Heart left ventricle (tissue), 16 donors: ENCODE measurements at regions not wholly inside any gene's neighbourhood (a gene's known extent, or its start where the extent isn't known, plus 50 kb on each side); places are given as distances from the start of the nearest gene placed in this dataset.

Experiments used
- ATAC-seq, 4 donors: fragments of 200-7000 bp; cut with Tn5 transposase; one replicate each; pipeline ENCODE4 v1.9.1; 2020 to 2022; ENCODE audit warnings: moderate library complexity in 4 of 4, mild to moderate bottlenecking in 3 of 4, moderate number of reproducible peaks in 1 of 4
- DNase-seq, 5 donors: peaks; one replicate each; pipeline ENCODE4 v3.0.0-alpha.2; 2020
- H3K27ac ChIP-seq, 12 donors: fragments of 200-600 bp; sonication (generic) in 4 of 12; one replicate each; pipeline versions ENCODE4 v1.5.0 to v1.8.0; 2016 to 2022; ENCODE audit warnings: mild to moderate bottlenecking in 2 of 12
- H3K27me3 ChIP-seq, 9 donors: fragments of 200-600 bp; sonication (generic) in 2 of 9; one replicate each; pipeline versions ENCODE4 v1.5.1 to v1.8.0; 2016 to 2022; ENCODE audit warnings: mild to moderate bottlenecking in 3 of 9
- H3K36me3 ChIP-seq, 9 donors: fragments of 200-600 bp; sonication (generic) in 2 of 9; one replicate each; pipeline versions ENCODE4 v1.5.0 to v1.8.0; 2018 to 2022; ENCODE audit warnings: mild to moderate bottlenecking in 2 of 9
- H3K4me1 ChIP-seq, 12 donors: fragments of 200-600 bp; sonication (generic) in 4 of 12; one replicate each; pipeline versions ENCODE4 v1.5.0 to v1.8.0; 2016 to 2022; ENCODE audit warnings: mild to moderate bottlenecking in 3 of 12
- H3K4me3 ChIP-seq, 12 donors: fragments of 200-600 bp; sonication (generic) in 4 of 12; one replicate each; pipeline versions ENCODE4 v1.5.0 to v1.8.0; 2017 to 2022; ENCODE audit warnings: mild to moderate bottlenecking in 9 of 12, moderate library complexity in 4 of 12
- H3K9me3 ChIP-seq, 12 donors: fragments of 200-600 bp; sonication (generic) in 4 of 12; one replicate each; pipeline versions ENCODE4 v1.5.0 to v1.8.0; 2016 to 2022; ENCODE audit warnings: mild to moderate bottlenecking in 1 of 12
- POLR2A ChIP-seq, 2 donors: fragments of 450-650 bp; IDR thresholded peaks; one replicate each; pipeline ENCODE4 v1.6.1; 2017; ENCODE audit warnings: antibody characterized with exemption in 2 of 2, mild to moderate bottlenecking in 2 of 2, moderate library complexity in 2 of 2
- WGBS, 4 donors: extraction: QIAGEN DNeasy Blood & Tissue Kit in 2 of 4; methylation state at CpG; one replicate each; pipeline versions ENCODE4 v1.1.5 to v1.1.7; 2013 to 2018; 5-methylcytosine and 5-hydroxymethylcytosine counted together
- intact Hi-C, 10 donors: fragments of 100-400 bp; cut with DNase I; formaldehyde crosslinking; loops; one replicate each; pipeline versions ENCODE4 v1.11.1 to v1.14.2; 2022
- TF ChIP-seq, protein P1 (sequence below), 12 donors: fragments of 200-600 bp; sonication (generic) in 4 of 12; IDR thresholded peaks; one replicate each; pipeline versions ENCODE4 v1.5.0 to v1.8.0; 2018 to 2022; ENCODE audit warnings: antibody characterized with exemption in 12 of 12, mild to moderate bottlenecking in 5 of 12
- donor health status: ischemic (EF 13 %, LVEDD 7.1; RV severe dilation, severe dysfunction).
- donor health status: healthy with polysubstance abuse.
- donor health status: DM: no; HTN: yes; CAD: no.
- donor health status: DM: no; HTN: no; CAD: no.
- donor health status: ischemic (EF 25% LVEDD 6.9; RV normal size, moderate dysfunction).
- donor health status: ischemic (EF 25% LVEDD 5.7; RV mildly dilated, moderate dysfunction).
- donor health status: healthy.
- donor health status: DM: yes; HTN: yes; CAD: no.
- donor health status: ischemic (EF 35%, LVEDD 5.7; RV mildly dilated, moderate dysfunction).
- donor health status: nonischemic (EF 11% LVEDD 7.7; RV severe dilation, severe dysfunction).
- donor health status: DM: yes; HTN: yes; CAD: no.
- donor health status: PGD.
- donor health status: ischemic (EF 29% LVEDD 5.4; RV normal size, mild dysfunction).
- donor health status: nonischemic (EF 23%, LVEDD 6.1; RV moderate dilation, normal function).

DNA sequence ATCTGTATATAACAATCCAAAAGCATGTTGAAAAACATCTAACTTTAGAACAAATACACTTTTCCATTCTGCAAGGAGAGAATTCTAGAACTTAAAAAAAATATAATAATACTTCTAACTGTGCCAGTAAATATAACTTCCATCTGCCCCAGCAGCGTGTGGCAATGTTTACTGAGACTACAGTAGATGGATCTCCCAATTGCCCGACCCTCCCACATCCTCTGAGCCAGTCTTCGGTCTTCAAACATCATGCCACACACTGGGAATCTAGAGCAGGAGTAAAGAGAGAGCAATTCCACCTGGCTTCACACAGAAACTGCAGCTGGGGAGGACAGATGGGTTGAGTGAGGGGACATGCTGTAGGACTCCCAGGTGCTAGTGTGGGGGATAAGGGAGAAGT is 121.3 kb upstream of the NHSL1 start:
- H3K27me3 ChIP-seq, result no peaks in the 10 kb centered on the region
- H3K4me3 ChIP-seq, result no peak overlapping the region
- 69 to 93% (median 81%) methylated on average over 3 of the region's 3 CpGs for WGBS, 4 donors
- intact Hi-C loops, result no loop called here
- no peak for ATAC-seq
- no peaks in the 10 kb centered on the region for H3K36me3 ChIP-seq
- TF ChIP-seq POLR2A (IDR thresholded peaks at IDR 0.05), result no peak
- TF ChIP-seq, protein P1, sequence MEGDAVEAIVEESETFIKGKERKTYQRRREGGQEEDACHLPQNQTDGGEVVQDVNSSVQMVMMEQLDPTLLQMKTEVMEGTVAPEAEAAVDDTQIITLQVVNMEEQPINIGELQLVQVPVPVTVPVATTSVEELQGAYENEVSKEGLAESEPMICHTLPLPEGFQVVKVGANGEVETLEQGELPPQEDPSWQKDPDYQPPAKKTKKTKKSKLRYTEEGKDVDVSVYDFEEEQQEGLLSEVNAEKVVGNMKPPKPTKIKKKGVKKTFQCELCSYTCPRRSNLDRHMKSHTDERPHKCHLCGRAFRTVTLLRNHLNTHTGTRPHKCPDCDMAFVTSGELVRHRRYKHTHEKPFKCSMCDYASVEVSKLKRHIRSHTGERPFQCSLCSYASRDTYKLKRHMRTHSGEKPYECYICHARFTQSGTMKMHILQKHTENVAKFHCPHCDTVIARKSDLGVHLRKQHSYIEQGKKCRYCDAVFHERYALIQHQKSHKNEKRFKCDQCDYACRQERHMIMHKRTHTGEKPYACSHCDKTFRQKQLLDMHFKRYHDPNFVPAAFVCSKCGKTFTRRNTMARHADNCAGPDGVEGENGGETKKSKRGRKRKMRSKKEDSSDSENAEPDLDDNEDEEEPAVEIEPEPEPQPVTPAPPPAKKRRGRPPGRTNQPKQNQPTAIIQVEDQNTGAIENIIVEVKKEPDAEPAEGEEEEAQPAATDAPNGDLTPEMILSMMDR (IDR thresholded peaks at IDR 0.05), result no peak
- H3K9me3 ChIP-seq, result no peaks in the 10 kb centered on the region
- H3K27ac ChIP-seq, result no peak overlapping the region
- DNase-seq, result no peak
- no peaks in the 10 kb centered on the region for H3K4me1 ChIP-seq

DNA sequence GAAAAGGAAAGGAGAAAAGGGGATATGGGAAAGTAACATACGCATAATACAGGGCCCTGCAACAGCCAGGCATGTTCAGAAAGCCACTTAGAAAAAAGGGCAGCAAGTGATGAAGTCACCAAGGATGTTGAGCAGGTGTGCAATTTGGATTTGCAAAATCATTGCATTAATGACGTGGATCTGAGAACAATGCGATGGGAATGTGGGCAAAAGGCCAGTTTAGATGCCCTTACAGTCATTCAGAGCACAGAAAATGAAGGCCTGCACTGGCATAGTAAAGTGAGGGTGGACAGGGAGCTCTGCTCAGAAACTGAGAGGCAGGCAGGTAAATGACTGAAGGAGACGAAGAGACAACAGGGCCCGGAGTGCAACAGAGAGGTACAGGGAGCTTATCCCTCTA is 123.7 kb upstream of the NHSL1 start:
- H3K27me3 ChIP-seq, result no peaks in the 10 kb centered on the region
- H3K4me3 ChIP-seq, result no peak overlapping the region
- intact Hi-C loops, result no loop called here
- 71 to 79% (median 75%) methylated on average over 5 of the region's 5 CpGs for WGBS, 4 donors
- H3K9me3 ChIP-seq, result no peaks in the 10 kb centered on the region
- no peaks in the 10 kb centered on the region for H3K36me3 ChIP-seq
- no peaks in the 10 kb centered on the region for H3K4me1 ChIP-seq
- ATAC-seq (no peak), DNase-seq (no peak)
- TF ChIP-seq POLR2A (IDR thresholded peaks at IDR 0.05), result no peak
- TF ChIP-seq, protein P1 (IDR thresholded peaks at IDR 0.05), result no peak
- H3K27ac ChIP-seq, result no peak overlapping the region

GRCh38 chr6:138631566-138631965 is 132.3 kb upstream of the NHSL1 start:
- DNase-seq (no peak), ATAC-seq (no peak)
- H3K27me3 ChIP-seq, result no peaks in the 10 kb centered on the region
- no peak for TF ChIP-seq POLR2A (IDR thresholded peaks at IDR 0.05)
- no peak overlapping the region for H3K27ac ChIP-seq
- no peak overlapping the region for H3K4me3 ChIP-seq
- WGBS, 4 donors, result 94 to 100% (median 95%) methylated on average over 2 to 3 of the region's 3 CpGs
- intact Hi-C loops, result no loop called here
- H3K4me1 ChIP-seq, result no peaks in the 10 kb centered on the region
- peaks cover 0 to 13% (median 0%) of the 10 kb centered on the region in 12 donors for H3K9me3 ChIP-seq
- no peaks in the 10 kb centered on the region for H3K36me3 ChIP-seq

DNA sequence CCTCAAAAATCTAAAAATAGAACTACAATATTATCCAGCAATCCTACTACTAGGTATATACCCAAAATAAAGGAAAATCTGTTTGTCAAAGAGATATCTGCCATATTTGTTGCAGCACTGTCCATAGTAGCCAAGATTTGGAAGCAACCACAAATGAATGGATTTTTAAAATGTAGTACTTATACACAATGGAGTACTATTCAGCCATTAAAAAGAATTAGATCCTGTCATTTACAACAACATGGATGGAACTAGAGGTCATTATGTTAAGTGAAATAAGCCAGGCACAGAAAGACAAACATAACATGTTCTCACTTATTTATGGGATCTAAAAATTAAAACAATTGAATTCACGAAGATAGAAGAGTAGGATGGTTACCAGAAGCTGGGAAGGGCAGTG is 135.7 kb upstream of the CCDC28A start:
- peaks cover 0 to 11% (median 0%) of the 10 kb centered on the region in 12 donors for H3K9me3 ChIP-seq
- H3K27me3 ChIP-seq, result no peaks in the 10 kb centered on the region
- no peak for ATAC-seq
- H3K36me3 ChIP-seq, result no peaks in the 10 kb centered on the region
- TF ChIP-seq, protein P1 (IDR thresholded peaks at IDR 0.05), result no peak
- no peak for TF ChIP-seq POLR2A (IDR thresholded peaks at IDR 0.05)
- intact Hi-C loops, result no loop called here
- no peak overlapping the region for H3K4me3 ChIP-seq
- no peak overlapping the region for H3K27ac ChIP-seq
- DNase-seq, result no peak
- 95 to 98% (median 97%) methylated on average over 1 of the region's 1 CpG for WGBS, 4 donors
- H3K4me1 ChIP-seq, result no peaks in the 10 kb centered on the region

- DNase-seq (no peak), ATAC-seq (no peak)
- no peaks in the 10 kb centered on the region for H3K27me3 ChIP-seq
- 65 to 71% (median 68%) methylated on average over 3 of the region's 3 CpGs for WGBS, 4 donors
- no peak overlapping the region for H3K4me3 ChIP-seq
- peaks cover 0 to 9% (median 0%) of the 10 kb centered on the region in 12 donors for H3K9me3 ChIP-seq
- H3K27ac ChIP-seq, result no peak overlapping the region
- no peaks in the 10 kb centered on the region for H3K36me3 ChIP-seq
- no peaks in the 10 kb centered on the region for H3K4me1 ChIP-seq
- TF ChIP-seq, protein P1 (IDR thresholded peaks at IDR 0.05), result no peak
- TF ChIP-seq POLR2A (IDR thresholded peaks at IDR 0.05), result no peak
- intact Hi-C loops, result no loop called here
These were observed 135.0 kb upstream of the CCDC28A start for GRCh38 chr6:138638604-138639003.
